HFFc6 (cell line): ENCODE measurements at regions not wholly inside any gene's neighbourhood (a gene's known extent, or its start where the extent isn't known, plus 50 kb on each side); places are given as distances from the start of the nearest gene placed in this dataset.

ENCODE experiments used
- DNase-seq: peaks from one replicate; pipeline ENCODE4 v3.0.0-alpha.2; 2018
- H3K27ac Mint-ChIP-seq: 2 replicates; pipeline ENCODE4 v1.8.0; 2020; ENCODE audit warnings: mild to moderate bottlenecking, mixed read lengths
- H3K27me3 Mint-ChIP-seq: 2 replicates; pipeline ENCODE4 v1.8.0; 2021; ENCODE audit warnings: mild to moderate bottlenecking, moderate library complexity, mixed read lengths; ENCODE audit not compliant: insufficient read depth
- H3K36me3 Mint-ChIP-seq: 2 replicates; pipeline ENCODE4 v1.8.0; 2021; ENCODE audit warnings: low read depth, mixed read lengths
- H3K4me1 Mint-ChIP-seq: 2 replicates; pipeline ENCODE4 v1.8.0; 2020; ENCODE audit warnings: low read depth, mixed read lengths
- H3K4me3 Mint-ChIP-seq: 2 replicates; pipeline ENCODE4 v1.8.0; 2020; ENCODE audit warnings: mild to moderate bottlenecking, moderate library complexity, mixed read lengths
- H3K9me3 Mint-ChIP-seq: 2 replicates; pipeline ENCODE4 v1.8.0; 2020; ENCODE audit warnings: mild to moderate bottlenecking, mixed read lengths
- CTCF ChIP-seq: fragments of 200-600 bp; sonication (generic); IDR thresholded peaks from 2 replicates; pipeline ENCODE4 v1.5.0; 2021; ENCODE audit warnings: antibody characterized with exemption, mild to moderate bottlenecking

GRCh38 chr1:94629259-94630181 lies 88.0 kb upstream of the F3 start:
- Mint-ChIP-seq H3K4me1 (peaks cover 31% of the 10 kb centered on the region), H3K9me3 (peaks cover 23% of the 10 kb centered on the region), H3K27me3 (no peaks in the 10 kb centered on the region), H3K36me3 (peaks cover 24% of the 10 kb centered on the region), H3K4me3 (no peak overlapping the region), H3K27ac (no peak overlapping the region; the same call in 1 of the 2 replicates)
- no peak for TF ChIP-seq CTCF
- no peak for DNase-seq

- no peak overlapping the region for H3K4me3 Mint-ChIP-seq
- peaks cover 24% of the 10 kb centered on the region for H3K36me3 Mint-ChIP-seq
- H3K27me3 Mint-ChIP-seq: no peaks in the 10 kb centered on the region
- peaks cover 29% of the 10 kb centered on the region for H3K4me1 Mint-ChIP-seq
- DNase-seq: no peak
- H3K9me3 Mint-ChIP-seq: peaks cover 23% of the 10 kb centered on the region
- no peak for TF ChIP-seq CTCF
- no peak overlapping the region for H3K27ac Mint-ChIP-seq
These were observed 86.9 kb upstream of the F3 start for GRCh38 chr1:94628499-94628843.

- no peak for TF ChIP-seq CTCF
- no peak overlapping the region for H3K4me3 Mint-ChIP-seq
- peaks cover 18% of the 10 kb centered on the region for H3K9me3 Mint-ChIP-seq
- peaks cover 19% of the 10 kb centered on the region for H3K36me3 Mint-ChIP-seq
- 0 out of 2 replicates have a peak, but pooled peaks cover under 1% of the 10 kb centered on the region for H3K27me3 Mint-ChIP-seq
- peaks cover 30% of the 10 kb centered on the region for H3K4me1 Mint-ChIP-seq
- H3K27ac Mint-ChIP-seq: no peak overlapping the region
- no peak for DNase-seq
These were observed 86.4 kb upstream of the F3 start for GRCh38 chr1:94627771-94628498.

GRCh38 chr1:94624203-94624602 lies 82.6 kb upstream of the F3 start:
- TF ChIP-seq CTCF: no peak
- Mint-ChIP-seq H3K27ac (no peak overlapping the region), H3K4me1 (peaks cover 57% of the 10 kb centered on the region), H3K9me3 (peaks cover 4% of the 10 kb centered on the region; the same call in 1 of the 2 replicates), H3K4me3 (no peak overlapping the region), H3K27me3 (0 out of 2 replicates have a peak, but pooled peaks cover 2% of the 10 kb centered on the region), H3K36me3 (no peaks in the 10 kb centered on the region; the same call in 1 of the 2 replicates)
- no peak for DNase-seq

- peaks cover under 1% of the 10 kb centered on the region; the same call in 1 of the 2 replicates for H3K36me3 Mint-ChIP-seq
- peaks cover 54% of the 10 kb centered on the region for H3K4me1 Mint-ChIP-seq
- 0 out of 2 replicates have a peak, but pooled peaks cover 2% of the 10 kb centered on the region for H3K27me3 Mint-ChIP-seq
- TF ChIP-seq CTCF: no peak
- DNase-seq: no peak
- peak overlapping the region; percentile 97 for H3K27ac Mint-ChIP-seq
- no peak overlapping the region for H3K4me3 Mint-ChIP-seq
- peaks cover 4% of the 10 kb centered on the region; the same call in 1 of the 2 replicates for H3K9me3 Mint-ChIP-seq
These were observed 82.1 kb upstream of the F3 start for GRCh38 chr1:94623560-94624148.
